Stimulated activated CD4-positive, alpha-beta T cell treated with anti-CD3 and anti-CD28 coated beads, Interleukin-12 subunit alpha, Interleukin-12 subunit beta, amount 100 ng/mL, for 48 hours (primary cell): ENCODE measurements at regions not wholly inside any gene's neighbourhood (a gene's known extent, or its start where the extent isn't known, plus 50 kb on each side); places are given as distances from the start of the nearest gene placed in this dataset.

ENCODE experiments used
- DNase-seq, 3 donors: peaks; one replicate each; pipeline ENCODE4 v3.0.0-alpha.2; 2020; ENCODE audit warnings: low read depth in 2 of 3, low spot score in 1 of 3

- DNase-seq, result no peak
Observed at GRCh38 chr2:239905884-239906654, 119.1 kb downstream of the NDUFA10 start.

- no peak for DNase-seq
Observed at GRCh38 chr2:239905306-239905705, 119.8 kb downstream of the NDUFA10 start.

GRCh38 chr2:239904496-239904895 is 120.6 kb downstream of the NDUFA10 start:
- DNase-seq, result no peak

DNA sequence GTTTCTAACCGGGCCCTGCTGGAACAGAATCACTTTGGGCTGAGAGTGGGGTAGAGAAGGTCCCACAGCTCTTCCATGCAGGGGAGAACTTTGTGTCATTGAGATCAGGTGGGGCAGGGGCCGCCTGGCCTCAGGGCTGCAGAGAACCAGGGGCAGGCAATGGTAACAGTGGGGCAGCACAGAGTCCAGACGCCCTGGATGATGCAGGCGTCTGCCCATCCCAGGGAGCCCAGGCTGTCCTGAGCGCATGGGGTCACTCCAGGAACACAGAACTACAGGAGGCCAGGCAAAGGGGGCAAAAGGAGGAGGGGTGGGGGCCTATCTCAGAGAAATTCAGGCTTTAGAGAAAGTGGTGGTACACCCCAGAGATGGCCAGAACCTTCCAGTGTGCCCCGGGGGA is 121.3 kb downstream of the NDUFA10 start:
- DNase-seq, result no peak

DNA sequence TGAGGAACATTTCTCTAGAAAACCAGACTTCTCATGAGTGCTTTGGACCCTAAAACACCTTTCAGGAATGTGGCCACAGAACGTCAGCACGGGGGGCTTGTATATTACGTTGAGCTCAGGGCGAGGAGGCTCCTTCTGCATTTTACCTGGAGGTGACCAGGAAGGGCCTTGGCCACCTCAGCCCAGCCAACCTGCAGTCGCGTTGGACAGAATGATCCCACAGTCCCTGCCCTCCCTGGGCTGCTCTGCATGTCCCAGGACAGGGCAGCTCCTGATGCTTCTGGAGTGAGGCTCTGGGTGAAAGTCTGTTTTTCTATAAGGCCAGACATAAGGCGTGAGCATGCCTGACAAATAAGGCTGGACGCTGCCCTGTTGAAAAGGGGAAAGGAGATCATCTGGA is 121.9 kb downstream of the NDUFA10 start:
- no peak for DNase-seq

DNA sequence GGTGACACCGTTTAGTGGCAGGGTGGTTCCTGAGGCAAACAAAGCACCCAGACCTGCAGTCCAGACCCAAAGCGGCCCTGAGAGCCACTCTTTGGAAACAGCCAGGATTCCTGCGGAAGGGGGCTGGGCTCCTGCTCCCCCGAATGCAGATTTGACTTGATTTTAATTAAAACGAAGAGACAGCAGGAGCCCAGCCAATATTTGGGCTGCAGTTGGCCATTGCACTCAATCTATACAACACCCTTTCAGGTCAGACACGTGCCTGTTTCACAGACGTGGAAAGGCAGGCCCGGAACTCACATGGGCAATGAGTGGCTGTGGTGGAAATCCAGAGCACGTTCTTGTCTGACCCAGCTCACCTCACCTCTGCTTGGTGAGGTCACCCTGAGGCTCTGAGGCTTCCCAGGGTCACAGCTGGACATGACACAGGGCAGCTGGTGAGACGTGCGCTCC is 122.4 kb downstream of the NDUFA10 start:
- no peak for DNase-seq

- DNase-seq, result no peak
Observed at GRCh38 chr2:239898292-239898925, 126.7 kb downstream of the NDUFA10 start.

GRCh38 chr2:239897596-239898235 is 127.4 kb downstream of the NDUFA10 start:
- DNase-seq, result no peak

- DNase-seq, result no peak
Observed at GRCh38 chr2:239896075-239896474, 129.1 kb downstream of the NDUFA10 start.

DNA sequence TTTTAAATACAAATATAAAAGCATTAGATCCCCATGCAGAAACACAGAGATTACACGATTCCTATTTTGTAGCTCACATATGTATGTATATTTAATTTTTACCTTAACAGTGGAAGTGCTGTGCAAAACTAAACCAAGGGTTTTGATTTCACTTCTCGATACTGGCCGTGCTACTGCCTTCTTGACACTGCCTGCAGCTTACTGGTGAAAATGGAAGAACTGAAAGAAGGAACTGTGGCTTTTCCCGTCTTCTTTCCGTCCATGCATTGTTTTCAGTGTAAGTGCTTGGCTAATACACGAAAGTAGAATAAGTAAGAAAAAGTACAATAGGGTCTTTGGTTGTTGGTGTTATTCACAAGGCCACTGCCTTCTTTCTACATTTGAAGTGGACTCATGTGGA is 129.5 kb downstream of the NDUFA10 start:
- DNase-seq, result no peak

DNA sequence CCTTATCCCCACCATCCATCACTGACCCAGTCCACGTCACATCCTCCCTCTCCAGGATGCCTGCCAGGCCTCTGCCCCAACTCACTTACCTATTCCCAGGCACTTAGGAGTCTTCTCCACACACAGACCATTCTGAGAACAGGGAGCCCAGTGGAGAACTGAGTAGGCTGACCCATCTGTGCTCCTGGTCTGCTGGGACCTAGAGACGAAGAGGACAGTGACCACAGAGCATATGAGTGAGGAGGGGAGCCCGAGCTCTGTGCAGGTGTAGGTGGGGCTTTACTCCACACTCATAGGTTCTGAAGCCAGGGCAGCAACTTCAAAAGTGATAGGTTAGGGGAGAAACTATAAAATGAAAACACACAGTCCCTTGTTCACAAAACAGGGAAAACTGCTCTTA is 130.0 kb downstream of the NDUFA10 start:
- no peak for DNase-seq

GRCh38 chr2:239894276-239894675 is 130.9 kb downstream of the NDUFA10 start:
- no peak for DNase-seq

DNA sequence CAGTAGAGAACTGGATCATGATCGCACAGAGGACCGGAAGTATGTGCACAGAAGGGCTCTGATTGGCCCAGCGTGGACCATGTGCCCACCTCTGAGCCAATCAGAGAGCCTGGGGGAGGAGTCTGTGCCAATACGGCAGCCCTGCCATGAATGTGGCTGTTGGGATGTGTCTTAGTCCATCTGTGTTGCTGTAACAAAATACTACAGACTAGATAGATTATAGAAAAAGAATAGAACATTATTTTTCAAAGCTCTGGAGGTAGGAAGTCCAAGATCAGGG is 132.0 kb downstream of the NDUFA10 start:
- no peak for DNase-seq

DNA sequence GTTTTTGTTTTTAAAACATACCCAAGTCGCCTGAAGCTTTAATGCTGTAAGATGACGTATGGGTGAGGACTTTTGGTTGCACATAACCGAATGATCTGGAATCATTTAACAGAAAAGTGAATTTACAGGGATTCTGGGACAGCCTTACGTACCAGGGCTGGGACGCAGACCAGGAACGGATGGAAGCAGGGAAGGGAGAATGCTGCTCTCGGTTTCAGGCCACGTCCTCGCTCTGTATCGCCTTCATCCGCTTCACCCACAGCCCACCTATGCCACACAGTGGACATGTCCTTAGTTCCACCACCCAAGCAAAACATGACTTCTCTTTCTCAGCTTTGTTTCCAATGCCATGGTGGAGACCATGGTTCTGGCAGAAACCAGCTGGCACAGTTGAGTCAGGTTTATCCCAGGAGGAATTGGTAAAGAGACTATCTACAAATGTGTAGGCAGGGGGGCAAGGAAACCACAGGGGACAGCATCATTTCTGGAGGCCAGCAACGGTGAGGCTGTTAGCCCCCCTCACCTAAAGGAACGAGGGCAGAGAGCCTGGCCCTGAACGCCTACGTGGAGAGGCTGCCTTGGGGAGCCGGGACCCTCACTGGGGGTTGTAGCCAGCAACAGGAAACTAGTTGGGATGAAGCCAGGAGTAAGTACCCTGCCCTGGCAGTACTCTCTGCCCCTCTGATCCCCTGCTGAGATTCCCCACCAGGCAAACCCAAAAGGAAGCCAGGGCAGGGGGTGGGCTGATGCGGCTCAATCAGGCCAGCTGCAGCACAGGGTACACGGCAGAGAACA is 132.5 kb downstream of the NDUFA10 start:
- DNase-seq, result no peak

GRCh38 chr2:239891698-239892097 is 133.4 kb downstream of the NDUFA10 start:
- no peak for DNase-seq

DNA sequence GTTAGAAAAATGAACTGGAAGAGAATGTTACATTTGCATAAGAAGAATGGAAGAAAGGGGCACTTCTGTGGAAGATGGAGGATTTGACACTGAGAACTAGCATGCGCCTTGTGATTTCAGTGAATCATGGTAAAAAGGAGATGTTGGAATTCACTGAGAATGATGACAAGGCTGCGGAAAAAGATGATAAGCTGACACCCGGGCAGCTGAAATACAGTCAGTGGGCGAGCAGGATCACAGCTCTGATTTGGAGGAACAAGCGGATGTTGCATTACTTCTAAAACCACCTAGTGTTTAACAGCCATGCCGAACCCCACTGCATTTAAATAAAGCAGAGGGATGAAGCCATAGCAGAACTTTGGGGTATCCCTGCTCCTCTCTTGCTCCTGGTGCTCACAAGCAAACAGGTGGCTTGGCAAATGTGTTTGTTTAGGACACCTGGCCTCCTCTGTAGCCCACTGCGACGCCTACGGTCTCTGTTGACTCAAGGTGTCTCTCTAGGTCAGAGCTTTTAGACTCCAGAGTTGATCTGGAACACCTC is 134.9 kb downstream of the NDUFA10 start:
- DNase-seq, result no peak

DNA sequence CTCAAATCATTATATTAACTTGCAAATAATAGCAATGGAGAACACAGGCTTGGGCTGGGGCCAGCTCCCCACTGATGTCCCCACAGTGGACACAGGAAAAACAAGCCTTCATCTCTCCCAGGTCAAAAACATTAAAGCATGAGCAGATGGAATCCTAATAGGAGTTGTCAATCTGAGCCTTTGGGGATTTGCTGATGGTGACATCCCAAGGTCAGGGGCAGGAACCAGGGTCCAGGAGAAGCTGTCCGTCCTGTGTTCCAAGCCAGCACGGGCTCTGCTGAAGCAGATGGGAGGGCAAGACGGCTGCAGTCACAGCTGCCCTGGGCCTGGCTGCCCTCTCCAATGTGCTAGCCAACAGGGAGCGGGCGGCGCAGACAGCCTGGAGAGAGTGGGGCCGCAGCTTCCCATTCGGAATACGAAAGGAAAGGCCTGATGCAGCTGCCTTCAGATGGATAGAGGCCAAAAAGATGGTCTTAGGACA is 135.5 kb downstream of the NDUFA10 start:
- no peak for DNase-seq

- no peak for DNase-seq
Observed at GRCh38 chr2:239887604-239888003, 137.5 kb downstream of the NDUFA10 start.

GRCh38 chr2:239886781-239887180 is 138.4 kb downstream of the NDUFA10 start:
- DNase-seq, result no peak

GRCh38 chr2:239884875-239885274 is 140.3 kb downstream of the NDUFA10 start:
- no peak for DNase-seq

DNA sequence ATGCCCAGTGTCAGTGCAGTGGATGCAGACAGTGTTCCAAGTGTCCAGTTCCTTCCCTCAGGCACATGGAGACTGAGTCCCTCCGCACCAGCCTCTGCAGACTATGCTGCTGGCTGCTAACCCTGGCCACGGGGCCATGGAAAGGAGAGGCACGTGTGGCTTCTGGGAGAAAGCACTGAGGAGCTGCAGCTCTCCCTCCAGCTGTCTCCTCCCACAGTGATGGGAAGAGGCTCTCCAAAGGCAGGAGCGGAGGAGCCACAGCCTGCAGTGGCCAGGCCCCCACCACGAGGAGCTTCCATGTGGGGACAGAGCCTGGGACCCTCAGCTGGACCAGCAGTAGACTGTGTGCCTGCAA is 141.1 kb downstream of the NDUFA10 start:
- no peak for DNase-seq
